GM12892 (cell line): ENCODE measurements at regions not wholly inside any gene's neighbourhood (a gene's known extent, or its start where the extent isn't known, plus 50 kb on each side); places are given as distances from the start of the nearest gene placed in this dataset.

Experiments
- POLR2A ChIP-seq: IDR thresholded peaks from 2 replicates; pipeline ENCODE4 v1.6.1; 2011; ENCODE audit warnings: low read depth, low read length, control low read depth
- POLR2AphosphoS5 ChIP-seq: IDR thresholded peaks from 2 replicates; pipeline ENCODE4 v1.6.1; 2011; ENCODE audit warnings: low read depth, low read length, control low read depth

GRCh38 chr7:69105981-69106380, 492.3 kb upstream of the AUTS2 start:
- no peak for TF ChIP-seq POLR2A
- TF ChIP-seq POLR2AphosphoS5, result no peak
